Hepatocyte (in vitro differentiated cells): ENCODE measurements at regions not wholly inside any gene's neighbourhood (a gene's known extent, or its start where the extent isn't known, plus 50 kb on each side); places are given as distances from the start of the nearest gene placed in this dataset.

Experiments
- DNase-seq: peaks from one replicate; pipeline ENCODE4 v3.0.0-alpha.2; 2016; ENCODE audit warnings: low spot score
- H2AFZ ChIP-seq: fragments of 200-600 bp; sonication (generic); 2 replicates; pipeline ENCODE4 v1.6.0; 2016; ENCODE audit warnings: antibody characterized with exemption, mild to moderate bottlenecking
- H3K27ac ChIP-seq: fragments of 200-600 bp; sonication (generic); 2 replicates; pipeline ENCODE4 v1.5.1; 2016; ENCODE audit warnings: mild to moderate bottlenecking
- H3K27me3 ChIP-seq: fragments of 200-600 bp; sonication (generic); 2 replicates; pipeline ENCODE4 v1.6.1; 2016
- H3K36me3 ChIP-seq: fragments of 200-600 bp; sonication (generic); replicated peaks from 2 replicates; pipeline ENCODE4 v1.5.1; 2016; ENCODE audit warnings: low read depth; ENCODE audit not compliant: insufficient read depth
- H3K4me1 ChIP-seq: fragments of 200-600 bp; sonication (generic); 2 replicates; pipeline ENCODE4 v1.5.1; 2016; ENCODE audit warnings: mild to moderate bottlenecking, moderate library complexity; ENCODE audit not compliant: insufficient read depth
- H3K4me2 ChIP-seq: fragments of 200-600 bp; sonication (generic); 2 replicates; pipeline ENCODE4 v1.6.0; 2016
- H3K4me3 ChIP-seq: fragments of 200-600 bp; sonication (generic); 2 replicates; pipeline ENCODE4 v1.5.1; 2016; ENCODE audit warnings: mild to moderate bottlenecking
- H3K79me2 ChIP-seq: fragments of 200-600 bp; sonication (generic); 2 replicates; pipeline ENCODE4 v1.6.0; 2017; ENCODE audit warnings: mild to moderate bottlenecking
- H3K9me2 ChIP-seq: fragments of 200-600 bp; sonication (generic); replicated peaks from 2 replicates; pipeline ENCODE4 v1.6.0; 2017; ENCODE audit warnings: mild to moderate bottlenecking; ENCODE audit not compliant: insufficient read depth
- H3K9me3 ChIP-seq: fragments of 200-600 bp; sonication (generic); 2 replicates; pipeline ENCODE4 v1.5.1; 2016; ENCODE audit warnings: low read depth, mild to moderate bottlenecking
- H4K20me1 ChIP-seq: fragments of 200-600 bp; sonication (generic); 2 replicates; pipeline ENCODE4 v1.6.0; 2016; ENCODE audit warnings: mild to moderate bottlenecking; ENCODE audit not compliant: insufficient read depth, poor library complexity, severe bottlenecking
- CTCF ChIP-seq: fragments of 200-600 bp; sonication (generic); IDR thresholded peaks from 2 replicates; pipeline ENCODE4 v1.5.1; 2016; ENCODE audit warnings: antibody characterized with exemption, mild to moderate bottlenecking; ENCODE audit not compliant: poor library complexity
- EZH2 ChIP-seq: fragments of 200-600 bp; sonication (generic); IDR thresholded peaks from 2 replicates; pipeline ENCODE4 v1.6.1; 2016; ENCODE audit warnings: antibody characterized with exemption, mild to moderate bottlenecking, borderline replicate concordance
- EZH2phosphoT487 ChIP-seq: fragments of 200-600 bp; sonication (generic); IDR thresholded peaks from one replicate; pipeline ENCODE4 v1.6.1; 2018; ENCODE audit warnings: antibody characterized with exemption, mild to moderate bottlenecking, low read depth, moderate library complexity; ENCODE audit not compliant: unreplicated experiment, severe bottlenecking
- WGBS: methylation state at CpG from one replicate; pipeline ENCODE4 v1.1.6; 2016; ENCODE audit warnings: low lambda C conversion rate; ENCODE audit errors: missing lambda C conversion rate; 5-methylcytosine and 5-hydroxymethylcytosine counted together

DNA sequence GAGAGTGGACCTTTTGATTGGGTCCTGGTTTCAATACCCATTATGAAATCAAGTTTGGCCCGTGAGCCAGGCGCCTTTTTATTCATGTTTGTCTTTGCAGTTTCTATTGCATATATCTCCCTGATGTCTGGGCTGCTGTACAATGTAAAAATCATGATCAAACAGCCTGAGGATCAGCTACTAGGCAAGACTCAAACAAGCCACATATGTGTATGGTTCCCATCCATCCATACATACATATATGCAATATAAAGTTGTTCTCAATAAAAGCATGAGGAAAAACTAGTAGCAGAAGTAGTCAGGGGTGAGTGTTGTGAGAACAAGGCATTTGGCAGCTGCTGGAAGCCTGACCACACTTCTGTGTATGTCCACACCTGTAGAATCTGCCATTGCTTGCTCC, 562.4 kb upstream of the USP24 start:
- TF ChIP-seq CTCF (no peak), EZH2phosphoT487 (no peak), EZH2 (no peak)
- no peaks in the 10 kb centered on the region for H3K9me3 ChIP-seq
- WGBS = 92% methylated on average over 2 of the region's 2 CpGs
- no peaks in the 10 kb centered on the region for H4K20me1 ChIP-seq
- no peaks in the 10 kb centered on the region for H3K27me3 ChIP-seq
- no peak overlapping the region for H3K4me2 ChIP-seq
- H3K36me3 ChIP-seq = no peaks in the 10 kb centered on the region
- no peaks in the 10 kb centered on the region for H3K9me2 ChIP-seq
- no peaks in the 10 kb centered on the region for H3K4me1 ChIP-seq
- no peak overlapping the region for H2AFZ ChIP-seq
- H3K27ac ChIP-seq = no peak overlapping the region
- no peak overlapping the region for H3K4me3 ChIP-seq
- no peak for DNase-seq
- no peaks in the 10 kb centered on the region for H3K79me2 ChIP-seq

DNA sequence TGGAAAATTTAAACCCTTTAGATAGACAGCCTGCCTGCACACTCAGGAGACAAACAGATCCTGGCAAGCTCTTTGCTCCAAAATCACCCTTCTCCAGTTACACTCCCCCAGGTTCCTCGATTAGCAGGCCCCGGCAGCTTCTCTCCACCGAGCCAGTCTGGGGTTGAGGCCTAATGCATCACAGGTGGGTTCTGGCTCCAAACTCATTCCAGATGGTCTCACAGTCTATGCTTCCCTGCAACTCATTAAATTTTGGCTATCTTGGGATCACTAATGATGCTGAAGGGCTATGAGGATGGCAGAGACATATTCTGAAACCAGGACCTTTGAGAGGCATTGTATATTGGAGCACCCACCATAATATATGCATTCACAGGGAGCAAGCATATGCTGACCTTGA, 559.8 kb upstream of the USP24 start:
- WGBS = 56% methylated on average over 3 of the region's 3 CpGs
- H3K79me2 ChIP-seq = no peaks in the 10 kb centered on the region
- no peak for TF ChIP-seq EZH2phosphoT487
- TF ChIP-seq EZH2 = no peak
- TF ChIP-seq CTCF = no peak
- no peaks in the 10 kb centered on the region for H3K4me1 ChIP-seq
- DNase-seq = no peak
- H3K4me2 ChIP-seq = no peak overlapping the region
- H3K36me3 ChIP-seq = no peaks in the 10 kb centered on the region
- no peaks in the 10 kb centered on the region for H3K9me3 ChIP-seq
- no peak overlapping the region for H2AFZ ChIP-seq
- H3K27ac ChIP-seq = no peak overlapping the region
- no peak overlapping the region for H3K4me3 ChIP-seq
- no peaks in the 10 kb centered on the region for H4K20me1 ChIP-seq
- no peaks in the 10 kb centered on the region for H3K9me2 ChIP-seq
- H3K27me3 ChIP-seq = no peaks in the 10 kb centered on the region

- Histone ChIP-seq H3K4me3 (no peak overlapping the region), H3K4me1 (no peaks in the 10 kb centered on the region), H3K36me3 (no peaks in the 10 kb centered on the region), H3K27ac (no peak overlapping the region), H4K20me1 (no peaks in the 10 kb centered on the region), H3K9me2 (no peaks in the 10 kb centered on the region), H3K79me2 (no peaks in the 10 kb centered on the region), H2AFZ (no peak overlapping the region), H3K27me3 (no peaks in the 10 kb centered on the region), H3K9me3 (no peaks in the 10 kb centered on the region), H3K4me2 (no peak overlapping the region)
- 83% methylated on average over 3 of the region's 3 CpGs for WGBS
- no peak for TF ChIP-seq EZH2phosphoT487
- TF ChIP-seq EZH2 = no peak
- no peak for TF ChIP-seq CTCF
- no peak for DNase-seq
Observed at GRCh38 chr1:55774446-55774845, 559.3 kb upstream of the USP24 start.
